ENCODE measurements at regions not wholly inside any gene's neighbourhood (a gene's known extent, or its start where the extent isn't known, plus 50 kb on each side); places are given as distances from the start of the nearest gene placed in this dataset.

- in situ Hi-C loops (cut with MboI; ENCODE audit: low pct_unique_long_range_greater_than_20kb, low sequenced_read_pairs, unreplicated experiment) = no loop called here
Measured at GRCh38 chr3:124168271-124168670, 176.3 kb upstream of the ROPN1 start.

GRCh38 chr3:124172283-124172682, 180.4 kb upstream of the ROPN1 start:
- in situ Hi-C loops (cut with MboI; ENCODE audit: low pct_unique_long_range_greater_than_20kb, low sequenced_read_pairs, unreplicated experiment) = no loop called here
- no peak for DNase-seq (ENCODE audit: low spot score)
- TF ChIP-seq CTCF (IDR thresholded peaks at IDR 0.05; ENCODE audit: extremely low read depth, insufficient read depth, missing control alignments) = no peak

More at GRCh38 chr3:124168271-124168670, 176.3 kb upstream of the ROPN1 start:
- DNase-seq (ENCODE audit: low spot score) = no peak
- TF ChIP-seq CTCF (IDR thresholded peaks at IDR 0.05; ENCODE audit: extremely low read depth, insufficient read depth, missing control alignments) = no peak

GRCh38 chr3:124172816-124173215, 180.9 kb upstream of the ROPN1 start:
- DNase-seq (ENCODE audit: low spot score) = no peak
- in situ Hi-C loops (cut with MboI; ENCODE audit: low pct_unique_long_range_greater_than_20kb, low sequenced_read_pairs, unreplicated experiment) = no loop called here
- no peak for TF ChIP-seq CTCF (IDR thresholded peaks at IDR 0.05; ENCODE audit: extremely low read depth, insufficient read depth, missing control alignments)

GRCh38 chr3:124174476-124174875, 182.6 kb upstream of the ROPN1 start:
- in situ Hi-C loops (cut with MboI; ENCODE audit: low pct_unique_long_range_greater_than_20kb, low sequenced_read_pairs, unreplicated experiment) = no loop called here
- no peak for TF ChIP-seq CTCF (IDR thresholded peaks at IDR 0.05; ENCODE audit: extremely low read depth, insufficient read depth, missing control alignments)
- no peak for DNase-seq (ENCODE audit: low spot score)

- TF ChIP-seq CTCF (IDR thresholded peaks at IDR 0.05; ENCODE audit: extremely low read depth, insufficient read depth, missing control alignments) = no peak
- in situ Hi-C loops (cut with MboI; ENCODE audit: low pct_unique_long_range_greater_than_20kb, low sequenced_read_pairs, unreplicated experiment) = no loop called here
- no peak for DNase-seq (ENCODE audit: low spot score)
Measured at GRCh38 chr3:124174910-124175874, 183.3 kb upstream of the ROPN1 start.

- no peak for TF ChIP-seq CTCF (IDR thresholded peaks at IDR 0.05; ENCODE audit: extremely low read depth, insufficient read depth, missing control alignments)
- DNase-seq (ENCODE audit: low spot score) = no peak
- in situ Hi-C loops (cut with MboI; ENCODE audit: low pct_unique_long_range_greater_than_20kb, low sequenced_read_pairs, unreplicated experiment) = no loop called here
Measured at GRCh38 chr3:124177071-124177470, 185.1 kb upstream of the ROPN1 start.
